ENCODE measurements at regions not wholly inside any gene's neighbourhood (a gene's known extent, or its start where the extent isn't known, plus 50 kb on each side); places are given as distances from the start of the nearest gene placed in this dataset.
"Not testable (repeated sequence)": the region's sequence is repeated elsewhere in the genome, so short reads cannot be mapped to it uniquely, and the experiment has no call there.

- Histone ChIP-seq H3K9me3 (no peaks in the 10 kb centered on the region), H3K27me3 (replicated peaks; ENCODE audit: insufficient read depth) (no peaks in the 10 kb centered on the region), H3K4me3 (no peak overlapping the region), H3K4me1 (replicated peaks) (no peaks in the 10 kb centered on the region), H3K27ac (no peak overlapping the region), H3K36me3 (no peaks in the 10 kb centered on the region)
- no peak for DNase-seq (ENCODE audit: low spot score)
- TF ChIP-seq POLR2A (IDR thresholded peaks at IDR 0.05) (no peak), CTCF (IDR thresholded peaks at IDR 0.05) (no peak), POLR2AphosphoS5 (IDR thresholded peaks at IDR 0.05) (no peak)
- 60% methylated on average over 3 of the region's 3 CpGs for WGBS
- intact Hi-C loops (cut with DNase I), result no loop called here
Measured at GRCh38 chr6:141956046-141956761, 176.5 kb upstream of the GJE1 start.

- Histone ChIP-seq H3K9me3 (no peaks in the 10 kb centered on the region), H3K36me3 (no peaks in the 10 kb centered on the region), H3K4me1 (replicated peaks) (no peaks in the 10 kb centered on the region), H3K4me3 (no peak overlapping the region), H3K27me3 (replicated peaks; ENCODE audit: insufficient read depth) (no peaks in the 10 kb centered on the region), H3K27ac (no peak overlapping the region)
- no peak for TF ChIP-seq POLR2A (IDR thresholded peaks at IDR 0.05)
- no peak for TF ChIP-seq CTCF (IDR thresholded peaks at IDR 0.05)
- TF ChIP-seq POLR2AphosphoS5 (IDR thresholded peaks at IDR 0.05), result no peak
- intact Hi-C loops (cut with DNase I), result no loop called here
- DNase-seq (ENCODE audit: low spot score), result no peak
Measured at GRCh38 chr6:141953072-141953471, 179.7 kb upstream of the GJE1 start.

- 43% methylated on average over 2 of the region's 2 CpGs for WGBS
Measured at GRCh38 chr6:141946502-141946901, 186.2 kb upstream of the GJE1 start.

GRCh38 chr6:141938664-141939063 lies 194.1 kb upstream of the GJE1 start:
- Histone ChIP-seq H3K9me3 (no peaks in the 10 kb centered on the region), H3K36me3 (no peaks in the 10 kb centered on the region), H3K27ac (no peak overlapping the region), H3K4me3 (no peak overlapping the region), H3K27me3 (replicated peaks; ENCODE audit: insufficient read depth) (no peaks in the 10 kb centered on the region), H3K4me1 (replicated peaks) (no peaks in the 10 kb centered on the region)
- TF ChIP-seq POLR2A (IDR thresholded peaks at IDR 0.05) (no peak), POLR2AphosphoS5 (IDR thresholded peaks at IDR 0.05) (no peak), CTCF (IDR thresholded peaks at IDR 0.05) (no peak)
- 82% methylated on average over 1 of the region's 1 CpG for WGBS
- DNase-seq (ENCODE audit: low spot score), result no peak
- intact Hi-C loops (cut with DNase I), result no loop called here

More at GRCh38 chr6:141946502-141946901, 186.2 kb upstream of the GJE1 start:
- Histone ChIP-seq H3K27ac (no peak overlapping the region), H3K9me3 (no peaks in the 10 kb centered on the region), H3K4me3 (no peak overlapping the region), H3K4me1 (replicated peaks) (no peaks in the 10 kb centered on the region), H3K36me3 (no peaks in the 10 kb centered on the region), H3K27me3 (replicated peaks; ENCODE audit: insufficient read depth) (no peaks in the 10 kb centered on the region)
- no peak for DNase-seq (ENCODE audit: low spot score)
- TF ChIP-seq POLR2A (IDR thresholded peaks at IDR 0.05) (no peak), CTCF (IDR thresholded peaks at IDR 0.05) (no peak), POLR2AphosphoS5 (IDR thresholded peaks at IDR 0.05) (no peak)
- intact Hi-C loops (cut with DNase I), result no loop called here

- DNase-seq (ENCODE audit: low spot score), result no peak
- Histone ChIP-seq H3K36me3 (no peaks in the 10 kb centered on the region), H3K27ac (no peak overlapping the region), H3K9me3 (no peaks in the 10 kb centered on the region), H3K4me1 (replicated peaks) (no peaks in the 10 kb centered on the region), H3K27me3 (replicated peaks; ENCODE audit: insufficient read depth) (no peaks in the 10 kb centered on the region), H3K4me3 (no peak overlapping the region)
- no peak for TF ChIP-seq POLR2A (IDR thresholded peaks at IDR 0.05)
- no peak for TF ChIP-seq POLR2AphosphoS5 (IDR thresholded peaks at IDR 0.05)
- no peak for TF ChIP-seq CTCF (IDR thresholded peaks at IDR 0.05)
- 68% methylated on average over 3 of the region's 3 CpGs for WGBS
- intact Hi-C loops (cut with DNase I), result no loop called here
Measured at GRCh38 chr6:141932685-141933084, 200.0 kb upstream of the GJE1 start.

- H3K27me3 ChIP-seq (replicated peaks; ENCODE audit: insufficient read depth); H3K27ac ChIP-seq; H3K4me3 ChIP-seq; H3K36me3 ChIP-seq; intact Hi-C loops (cut with DNase I); H3K4me1 ChIP-seq (replicated peaks); H3K9me3 ChIP-seq; DNase-seq (ENCODE audit: low spot score): not testable (repeated sequence)
- 77% methylated on average over 4 of the region's 7 CpGs for WGBS
Measured at GRCh38 chr6:141926200-141926900, 206.4 kb upstream of the GJE1 start.
